RWPE2 (cell line): ENCODE measurements at regions not wholly inside any gene's neighbourhood (a gene's known extent, or its start where the extent isn't known, plus 50 kb on each side); places are given as distances from the start of the nearest gene placed in this dataset.

Experiments used
- ATAC-seq: fragments of 200-7000 bp; cut with Tn5 transposase; 3 replicates; pipeline ENCODE4 v1.9.1; 2021; ENCODE audit warnings: low read depth
- DNase-seq: peaks from one replicate; pipeline ENCODE4 v3.0.0-alpha.2; 2020; ENCODE audit warnings: low spot score
- H3K27ac ChIP-seq: fragments of 450-650 bp; 2 replicates; pipeline ENCODE4 v1.5.1; 2017; ENCODE audit warnings: mild to moderate bottlenecking; ENCODE audit not compliant: poor library complexity, severe bottlenecking
- H3K27me3 ChIP-seq: fragments of 250-450 bp; sonication (Bioruptor Pico); 2 replicates; pipeline ENCODE4 v1.5.1; 2021; ENCODE audit warnings: mild to moderate bottlenecking, moderate library complexity; ENCODE audit not compliant: insufficient read depth, poor library complexity, severe bottlenecking
- H3K36me3 ChIP-seq: fragments of 250-450 bp; sonication (Bioruptor Pico); 2 replicates; pipeline ENCODE4 v1.5.1; 2020; ENCODE audit warnings: low read depth, mild to moderate bottlenecking, moderate library complexity
- H3K4me1 ChIP-seq: fragments of 250-450 bp; sonication (Bioruptor Pico); 2 replicates; pipeline ENCODE4 v1.5.1; 2021; ENCODE audit warnings: mild to moderate bottlenecking, moderate library complexity; ENCODE audit not compliant: insufficient read depth, poor library complexity, severe bottlenecking
- H3K4me3 ChIP-seq: fragments of 250-450 bp; sonication (Bioruptor Pico); 2 replicates; pipeline ENCODE4 v1.5.1; 2021; ENCODE audit warnings: mild to moderate bottlenecking, moderate library complexity; ENCODE audit not compliant: severe bottlenecking
- H3K9me3 ChIP-seq: fragments of 250-450 bp; sonication (Bioruptor Pico); 2 replicates; pipeline ENCODE4 v1.5.1; 2021; ENCODE audit warnings: mild to moderate bottlenecking, moderate library complexity; ENCODE audit not compliant: severe bottlenecking
- CTCF ChIP-seq: fragments of 450-650 bp; IDR thresholded peaks from one replicate; pipeline ENCODE4 v1.5.1; 2017; ENCODE audit warnings: mild to moderate bottlenecking, moderate library complexity; ENCODE audit not compliant: poor library complexity, severe bottlenecking

- DNase-seq (no peak), ATAC-seq (no peak)
- peaks cover 25% of the 10 kb centered on the region for H3K4me1 ChIP-seq
- no peaks in the 10 kb centered on the region for H3K36me3 ChIP-seq
- H3K4me3 ChIP-seq = no peak overlapping the region
- no peak for TF ChIP-seq CTCF
- H3K27ac ChIP-seq = peak overlapping the region; percentile 57
- H3K9me3 ChIP-seq = no peaks in the 10 kb centered on the region
- H3K27me3 ChIP-seq = no peaks in the 10 kb centered on the region
These were observed 120.7 kb upstream of the PCED1B start for GRCh38 chr12:46958599-46959290.

GRCh38 chr12:46959502-46959901, 119.9 kb upstream of the PCED1B start:
- no peak overlapping the region for H3K4me3 ChIP-seq
- no peak for TF ChIP-seq CTCF
- H3K36me3 ChIP-seq = no peaks in the 10 kb centered on the region
- peak; percentile 86 for ATAC-seq
- H3K27me3 ChIP-seq = no peaks in the 10 kb centered on the region
- peaks cover 31% of the 10 kb centered on the region for H3K4me1 ChIP-seq
- H3K27ac ChIP-seq = peak overlapping the region; percentile 57
- H3K9me3 ChIP-seq = no peaks in the 10 kb centered on the region
- DNase-seq = no peak

GRCh38 chr12:46960681-46961080, 118.7 kb upstream of the PCED1B start:
- TF ChIP-seq CTCF = no peak
- Histone ChIP-seq H3K4me1 (peaks cover 41% of the 10 kb centered on the region), H3K27me3 (no peaks in the 10 kb centered on the region), H3K9me3 (no peaks in the 10 kb centered on the region), H3K27ac (no peak overlapping the region), H3K36me3 (no peaks in the 10 kb centered on the region), H3K4me3 (no peak overlapping the region)
- DNase-seq = no peak
- no peak for ATAC-seq

DNA sequence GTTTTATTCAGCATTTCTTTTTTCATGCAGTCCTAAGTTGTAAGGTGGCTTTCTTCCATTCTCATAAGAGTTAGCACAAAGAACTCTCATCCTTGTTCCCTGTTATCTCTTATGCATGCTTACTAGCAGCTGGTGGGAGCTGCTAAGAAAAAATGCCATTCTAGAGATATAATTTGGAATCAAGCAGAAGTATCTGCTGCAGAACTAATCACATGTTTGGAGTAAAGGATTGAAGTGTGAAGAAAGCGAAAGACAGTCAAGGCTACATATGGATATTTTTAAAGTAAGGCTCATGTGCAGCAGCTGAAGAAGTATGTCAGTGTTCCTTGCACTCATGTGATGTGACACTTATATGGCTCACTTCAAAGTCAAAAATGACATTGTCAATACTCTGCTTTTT, 116.2 kb upstream of the PCED1B start:
- DNase-seq = no peak
- Histone ChIP-seq H3K4me3 (no peak overlapping the region), H3K4me1 (peaks cover 41% of the 10 kb centered on the region), H3K36me3 (no peaks in the 10 kb centered on the region), H3K27me3 (no peaks in the 10 kb centered on the region), H3K27ac (peak overlapping the region; percentile 82), H3K9me3 (no peaks in the 10 kb centered on the region)
- no peak for ATAC-seq
- no peak for TF ChIP-seq CTCF
